C4-2B (cell line): ENCODE measurements at regions not wholly inside any gene's neighbourhood (a gene's known extent, or its start where the extent isn't known, plus 50 kb on each side); places are given as distances from the start of the nearest gene placed in this dataset.

ENCODE experiments used
- H3K27ac ChIP-seq: fragments of 450-650 bp; 2 replicates; pipeline ENCODE4 v1.5.1; 2017
- ZFX ChIP-seq: fragments of 450-650 bp; IDR thresholded peaks from 2 replicates; pipeline ENCODE4 v1.6.1; 2017
- TF ChIP-seq, protein P1 (sequence below): fragments of 450-650 bp; conservative IDR thresholded peaks from 2 replicates; pipeline ENCODE4 v1.5.1; 2017; ENCODE audit warnings: mild to moderate bottlenecking

- H3K27ac ChIP-seq = no peak overlapping the region
- no peak for TF ChIP-seq ZFX
- TF ChIP-seq, protein P1, sequence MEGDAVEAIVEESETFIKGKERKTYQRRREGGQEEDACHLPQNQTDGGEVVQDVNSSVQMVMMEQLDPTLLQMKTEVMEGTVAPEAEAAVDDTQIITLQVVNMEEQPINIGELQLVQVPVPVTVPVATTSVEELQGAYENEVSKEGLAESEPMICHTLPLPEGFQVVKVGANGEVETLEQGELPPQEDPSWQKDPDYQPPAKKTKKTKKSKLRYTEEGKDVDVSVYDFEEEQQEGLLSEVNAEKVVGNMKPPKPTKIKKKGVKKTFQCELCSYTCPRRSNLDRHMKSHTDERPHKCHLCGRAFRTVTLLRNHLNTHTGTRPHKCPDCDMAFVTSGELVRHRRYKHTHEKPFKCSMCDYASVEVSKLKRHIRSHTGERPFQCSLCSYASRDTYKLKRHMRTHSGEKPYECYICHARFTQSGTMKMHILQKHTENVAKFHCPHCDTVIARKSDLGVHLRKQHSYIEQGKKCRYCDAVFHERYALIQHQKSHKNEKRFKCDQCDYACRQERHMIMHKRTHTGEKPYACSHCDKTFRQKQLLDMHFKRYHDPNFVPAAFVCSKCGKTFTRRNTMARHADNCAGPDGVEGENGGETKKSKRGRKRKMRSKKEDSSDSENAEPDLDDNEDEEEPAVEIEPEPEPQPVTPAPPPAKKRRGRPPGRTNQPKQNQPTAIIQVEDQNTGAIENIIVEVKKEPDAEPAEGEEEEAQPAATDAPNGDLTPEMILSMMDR = no peak
These were observed 278.0 kb upstream of the ANO3 start for GRCh38 chr11:26053966-26054365.

DNA sequence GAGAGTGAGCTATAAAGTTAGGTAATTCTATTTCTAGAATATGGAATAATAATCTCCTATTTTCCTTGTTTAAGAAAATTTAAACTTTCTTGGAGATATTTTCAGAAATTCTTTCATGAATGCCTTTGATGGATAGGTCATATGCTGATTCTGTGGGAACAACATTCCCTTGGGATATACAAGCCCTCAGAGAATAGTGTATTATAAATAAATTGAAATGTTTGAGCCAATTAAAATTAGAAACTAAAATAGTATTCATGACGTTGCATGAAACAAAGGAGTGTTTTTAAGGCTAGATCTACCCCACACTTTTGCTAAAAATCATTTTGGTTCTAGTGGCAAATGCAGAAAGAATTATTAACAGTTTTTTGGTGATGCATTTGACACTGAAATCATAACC, 269.3 kb upstream of the ANO3 start:
- no peak overlapping the region for H3K27ac ChIP-seq
- TF ChIP-seq, protein P1 = no peak

DNA sequence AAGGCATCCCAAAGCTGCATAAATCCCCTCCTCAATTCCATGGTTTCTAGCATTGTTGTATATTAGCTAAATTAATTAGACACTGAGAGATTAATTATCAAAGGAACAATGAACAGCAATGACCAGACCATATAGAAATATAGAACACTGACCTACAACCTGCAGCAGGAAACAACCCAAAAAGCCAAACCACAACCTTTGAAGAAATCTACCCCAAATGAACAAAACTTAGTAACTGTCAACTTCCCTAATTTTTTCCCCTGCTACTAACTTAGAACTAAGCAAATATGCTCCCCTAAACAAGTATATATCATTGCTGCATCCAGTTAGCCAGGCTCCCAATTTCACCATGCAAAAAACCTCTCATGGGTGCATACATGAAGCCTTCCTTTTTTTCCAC, 268.0 kb upstream of the ANO3 start:
- TF ChIP-seq, protein P1 = no peak
- TF ChIP-seq ZFX = no peak
- no peak overlapping the region for H3K27ac ChIP-seq

GRCh38 chr11:26065944-26066343, 266.0 kb upstream of the ANO3 start:
- no peak for TF ChIP-seq ZFX
- TF ChIP-seq, protein P1 = no peak
- H3K27ac ChIP-seq = no peak overlapping the region

- H3K27ac ChIP-seq = no peak overlapping the region
- no peak for TF ChIP-seq ZFX
- TF ChIP-seq, protein P1 = no peak
These were observed 261.1 kb upstream of the ANO3 start for GRCh38 chr11:26070714-26071380.

DNA sequence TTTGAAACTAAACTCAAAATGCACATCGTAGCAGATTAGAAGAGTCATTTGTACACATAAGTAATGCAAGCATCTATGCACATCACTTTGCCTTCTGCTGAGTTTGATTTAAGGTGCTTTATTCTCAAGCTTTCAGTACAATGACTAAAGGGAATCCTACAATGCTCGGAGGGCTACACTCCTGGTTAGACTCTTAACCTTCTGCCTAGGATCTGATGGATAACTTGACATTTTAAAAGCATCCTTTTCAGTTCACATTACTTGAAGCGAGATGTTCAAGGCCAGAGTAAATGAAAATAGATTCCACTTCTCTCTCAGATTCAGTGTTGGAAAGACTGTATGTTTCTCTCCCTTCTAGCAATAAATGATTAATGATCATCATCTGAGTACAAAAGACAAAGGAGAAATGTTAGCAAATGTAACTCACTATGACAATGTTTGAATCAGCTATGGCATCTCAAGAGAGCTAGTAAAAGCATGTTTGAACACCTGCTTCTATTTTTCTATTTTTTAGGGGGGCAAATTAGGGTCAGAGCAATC, 259.2 kb upstream of the ANO3 start:
- no peak overlapping the region for H3K27ac ChIP-seq
- TF ChIP-seq, protein P1 = no peak
- no peak for TF ChIP-seq ZFX

DNA sequence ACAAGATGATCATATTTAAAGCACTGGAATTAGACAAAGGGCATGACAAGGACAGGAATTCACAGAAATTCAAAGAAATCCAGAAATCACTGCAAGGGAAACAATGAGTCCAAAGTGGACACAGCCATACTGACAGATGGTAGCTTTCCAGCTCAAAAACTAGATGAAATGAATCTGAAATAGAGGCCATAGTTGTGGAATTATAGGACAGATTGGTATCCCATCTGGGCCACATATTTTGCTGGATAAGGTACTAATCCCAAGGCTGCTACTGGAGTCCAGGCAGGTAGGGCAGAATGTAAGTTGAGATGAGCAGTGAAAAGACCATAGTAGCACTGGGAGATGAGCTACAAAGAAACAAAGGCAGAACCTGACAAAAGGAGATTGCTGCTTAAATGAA, 258.3 kb upstream of the ANO3 start:
- TF ChIP-seq, protein P1 = no peak
- no peak for TF ChIP-seq ZFX
- H3K27ac ChIP-seq = no peak overlapping the region
